LNCaP clone FGC (cell line): ENCODE measurements at regions not wholly inside any gene's neighbourhood (a gene's known extent, or its start where the extent isn't known, plus 50 kb on each side); places are given as distances from the start of the nearest gene placed in this dataset.

Experiments
- DNase-seq: peaks from one replicate; pipeline ENCODE4 v3.0.0-alpha.2; 2011; ENCODE audit warnings: low read depth
- H3K4me3 ChIP-seq: 2 replicates; pipeline ENCODE4 v1.5.1; 2011; ENCODE audit warnings: mild to moderate bottlenecking, low read depth, low read length, control low read depth
- CTCF ChIP-seq: IDR thresholded peaks from 2 replicates; pipeline ENCODE4 v1.5.1; 2012; ENCODE audit warnings: mild to moderate bottlenecking; ENCODE audit not compliant: control insufficient read depth, insufficient read depth; ENCODE audit errors: extremely low read depth

DNA sequence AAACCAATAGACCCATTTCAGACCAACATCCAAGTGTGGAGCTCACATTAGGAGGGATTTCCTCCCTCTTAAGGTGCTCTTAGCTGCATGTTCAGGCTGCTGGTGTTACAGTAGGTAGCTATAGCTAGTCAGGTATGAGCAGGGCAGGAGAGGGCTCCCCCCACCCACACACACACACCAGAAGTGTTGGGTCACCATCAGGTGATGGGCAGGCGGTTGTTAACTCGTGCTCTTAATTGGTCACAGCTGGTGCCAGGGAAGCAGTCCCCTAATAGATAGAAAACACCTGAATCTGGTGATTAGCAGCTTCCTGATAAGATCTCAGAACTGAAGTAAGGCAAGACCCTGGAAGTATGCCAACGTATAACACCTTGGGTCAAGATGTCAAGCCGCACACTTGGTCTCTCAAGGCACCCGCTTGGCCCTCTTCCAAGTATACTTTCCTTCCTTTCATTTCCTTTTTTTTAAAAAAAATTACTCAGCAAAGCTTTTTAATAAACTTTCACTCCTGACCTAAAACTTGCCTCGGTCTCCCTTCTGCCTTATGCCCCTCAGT lies 532.4 kb downstream of the DNAH5 start:
- no peak for TF ChIP-seq CTCF
- H3K4me3 ChIP-seq, result no peak overlapping the region
- DNase-seq, result no peak

GRCh38 chr5:13408616-13409015 lies 535.9 kb downstream of the DNAH5 start:
- TF ChIP-seq CTCF, result no peak
- H3K4me3 ChIP-seq, result no peak overlapping the region
- DNase-seq, result no peak

- no peak overlapping the region for H3K4me3 ChIP-seq
Measured at GRCh38 chr5:13403351-13403750, 541.1 kb downstream of the DNAH5 start.

DNA sequence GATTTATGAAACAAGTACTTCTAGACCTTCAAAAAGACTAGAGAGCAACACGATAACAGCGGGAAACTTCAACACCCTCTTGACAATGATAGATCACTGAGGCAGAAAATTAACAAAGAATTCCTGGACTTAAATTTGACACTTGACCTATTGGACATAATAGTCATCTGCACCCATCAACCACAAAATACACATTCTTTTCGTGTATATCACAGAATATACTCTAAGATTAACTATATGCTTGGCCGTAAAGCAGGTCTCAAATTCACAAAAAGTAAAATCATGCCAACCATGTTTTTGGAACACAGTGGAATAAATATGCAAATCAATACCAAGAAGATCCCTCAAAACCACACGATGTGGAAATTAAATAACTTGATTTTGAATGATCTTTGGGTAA lies 559.4 kb downstream of the DNAH5 start:
- DNase-seq, result no peak
- no peak overlapping the region for H3K4me3 ChIP-seq
- no peak for TF ChIP-seq CTCF

More at GRCh38 chr5:13403351-13403750, 541.1 kb downstream of the DNAH5 start:
- DNase-seq, result no peak
- TF ChIP-seq CTCF, result no peak

- no peak for DNase-seq
- H3K4me3 ChIP-seq, result no peak overlapping the region
- TF ChIP-seq CTCF, result no peak
Measured at GRCh38 chr5:13382232-13382631, 562.3 kb downstream of the DNAH5 start.

GRCh38 chr5:13378091-13378490 lies 566.4 kb downstream of the DNAH5 start:
- TF ChIP-seq CTCF, result no peak
- no peak overlapping the region for H3K4me3 ChIP-seq

GRCh38 chr5:13359344-13359743 lies 585.1 kb downstream of the DNAH5 start:
- no peak for TF ChIP-seq CTCF
- no peak for DNase-seq
- H3K4me3 ChIP-seq, result no peak overlapping the region

More at GRCh38 chr5:13378091-13378490, 566.4 kb downstream of the DNAH5 start:
- DNase-seq, result no peak
